HepG2 (cell line): ENCODE measurements at regions not wholly inside any gene's neighbourhood (a gene's known extent, or its start where the extent isn't known, plus 50 kb on each side); places are given as distances from the start of the nearest gene placed in this dataset.

ENCODE experiments used
- ARHGAP35 ChIP-seq: sonication (generic); formaldehyde crosslinking; IDR thresholded peaks from 2 replicates; pipeline ENCODE4 v1.9.0; 2022; ENCODE audit warnings: mild to moderate bottlenecking, inconsistent platforms, moderate library complexity, missing genetic modification reagents, borderline replicate concordance
- HNRNPL ChIP-seq: fragments of 200-400 bp; formaldehyde crosslinking; IDR thresholded peaks from 2 replicates; pipeline ENCODE4 v1.6.1; 2017; ENCODE audit warnings: mild to moderate bottlenecking, low read depth, low read length
- PLRG1 ChIP-seq: fragments of 450-650 bp; conservative IDR thresholded peaks from 2 replicates; pipeline ENCODE4 v1.6.1; 2016
- POLR2A ChIP-seq, 2 experiments: IDR thresholded peaks; 2 replicates each; pipeline ENCODE4 v1.6.1; 2011; ENCODE audit warnings: low read depth in 2 of 2, low read length in 2 of 2, mild to moderate bottlenecking in 1 of 2, moderate library complexity in 1 of 2; ENCODE audit not compliant: insufficient read depth in 1 of 2
- ZNF678 ChIP-seq: sonication (generic); formaldehyde crosslinking; IDR thresholded peaks from 2 replicates; pipeline ENCODE4 v1.4.0; 2020; ENCODE audit warnings: mild to moderate bottlenecking, missing genetic modification reagents
- ZNF747 ChIP-seq: sonication (generic); formaldehyde crosslinking; IDR thresholded peaks from 2 replicates; pipeline ENCODE4 v1.8.1; 2023; ENCODE audit warnings: missing genetic modification reagents, mild to moderate bottlenecking, borderline replicate concordance
- TF ChIP-seq, protein P1 (sequence below): sonication (generic); formaldehyde crosslinking; IDR thresholded peaks from 2 replicates; pipeline ENCODE4 v1.8.1; 2023; ENCODE audit warnings: mild to moderate bottlenecking, missing genetic modification reagents, borderline replicate concordance

DNA sequence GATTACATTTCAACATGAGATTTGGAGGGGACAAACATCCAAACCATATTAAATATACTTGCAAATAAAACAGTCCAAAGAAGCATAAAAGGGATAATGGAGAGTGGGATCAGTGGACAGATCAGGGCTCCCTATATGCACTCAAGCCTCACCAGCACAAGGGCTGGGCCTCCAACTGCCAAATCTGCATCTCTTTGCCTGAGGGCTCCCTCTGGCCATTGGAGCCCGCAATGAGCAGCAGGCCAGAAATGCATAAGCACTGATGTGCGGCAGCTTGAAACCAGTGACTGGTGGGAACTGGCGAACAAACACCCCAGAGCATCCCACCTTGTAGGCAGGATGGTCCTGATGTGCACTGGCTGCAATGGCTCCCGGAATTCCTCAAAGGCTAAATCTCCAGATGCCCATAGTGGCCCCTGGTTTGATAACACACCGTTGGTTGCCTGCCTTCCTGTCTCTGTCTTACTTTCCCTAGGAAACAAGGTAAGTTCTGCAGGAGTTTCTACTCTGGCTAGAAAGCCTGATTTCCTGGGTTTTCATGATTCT, 55.9 kb upstream of the POMGNT2 start:
- no peak for TF ChIP-seq POLR2A (IDR thresholded peaks at IDR 0.05; ENCODE audit: insufficient read depth in 1 of 2, low read depth in 2 of 2, low read length in 2 of 2)
- no peak for TF ChIP-seq HNRNPL
- no peak for TF ChIP-seq ZNF747 (CRISPR knock-in tag)
- TF ChIP-seq, protein P1, sequence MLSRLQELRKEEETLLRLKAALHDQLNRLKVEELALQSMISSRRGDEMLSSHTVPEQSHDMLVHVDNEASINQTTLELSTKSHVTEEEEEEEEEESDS (CRISPR knock-in tag) = no peak
- TF ChIP-seq ZNF678 (CRISPR knock-in tag) = no peak
- TF ChIP-seq PLRG1 = no peak
- no peak for TF ChIP-seq ARHGAP35 (CRISPR knock-in tag)
